Upper lobe of left lung (tissue), 6 donors: ENCODE measurements at regions not wholly inside any gene's neighbourhood (a gene's known extent, or its start where the extent isn't known, plus 50 kb on each side); places are given as distances from the start of the nearest gene placed in this dataset.

Experiments used
- ATAC-seq, 2 donors: fragments of 200-7000 bp; cut with Tn5 transposase; one replicate each; pipeline ENCODE4 v1.9.1; 2022; ENCODE audit warnings: mild to moderate bottlenecking in 2 of 2, moderate library complexity in 2 of 2; ENCODE audit not compliant: low FRiP score in 2 of 2
- DNase-seq, 2 donors: peaks; one replicate each; pipeline ENCODE4 v3.0.0-alpha.2; 2019 to 2020
- H3K27ac ChIP-seq, 4 donors: fragments of 200-600 bp; sonication (generic); one replicate each; pipeline ENCODE4 v1.5.1; 2016 to 2019
- H3K27me3 ChIP-seq, 4 donors: fragments of 200-600 bp; sonication (generic); one replicate each; pipeline ENCODE4 v1.5.1; 2017 to 2019
- H3K36me3 ChIP-seq, 4 donors: fragments of 200-600 bp; sonication (generic); one replicate each; pipeline ENCODE4 v1.5.1; 2016 to 2019
- H3K4me1 ChIP-seq, 4 donors: fragments of 200-600 bp; sonication (generic); one replicate each; pipeline ENCODE4 v1.5.1; 2018 to 2019
- H3K4me3 ChIP-seq, 4 donors: fragments of 200-600 bp; sonication (generic); one replicate each; pipeline ENCODE4 v1.5.1; 2017 to 2019; ENCODE audit warnings: mild to moderate bottlenecking in 2 of 4, moderate library complexity in 1 of 4
- H3K9me3 ChIP-seq, 4 donors: fragments of 200-600 bp; sonication (generic); one replicate each; pipeline ENCODE4 v1.5.1; 2018 to 2019
- EP300 ChIP-seq, 4 donors: sonication (generic); formaldehyde crosslinking; IDR thresholded peaks; one replicate each; pipeline ENCODE4 v1.5.1; 2017; ENCODE audit warnings: antibody characterized with exemption in 4 of 4, control low read depth in 2 of 4
- POLR2A ChIP-seq, 4 donors: fragments of 450-650 bp; IDR thresholded peaks; one replicate each; pipeline ENCODE4 v1.5.1; 2016 to 2017; ENCODE audit warnings: antibody characterized with exemption in 4 of 4, mild to moderate bottlenecking in 2 of 4
- POLR2AphosphoS5 ChIP-seq, 2 donors: sonication (generic); formaldehyde crosslinking; IDR thresholded peaks; one replicate each; pipeline ENCODE4 v1.5.1; 2017; ENCODE audit warnings: antibody characterized with exemption in 2 of 2
- whole genome bisulfite sequencing, 2 donors: methylation state at CpG; one replicate each; pipeline ENCODE4 v1.1.5; 2017 to 2018; 5-methylcytosine and 5-hydroxymethylcytosine counted together
- TF ChIP-seq, protein P1 (sequence below), 6 experiments: fragments of 450-650 bp in 4 of 6; fragments of 200-600 bp in 2 of 6; sonication (generic) in 2 of 6; IDR thresholded peaks; one replicate each; pipeline ENCODE4 v1.5.1; 2016 to 2019; ENCODE audit warnings: antibody characterized with exemption in 6 of 6
- donor health status: DM: no; HTN: no; CAD: no; lungs with moderate emphysema.
- donor health status: DM: no; HTN: yes; CAD: no; lungs with severe emphysema.

DNA sequence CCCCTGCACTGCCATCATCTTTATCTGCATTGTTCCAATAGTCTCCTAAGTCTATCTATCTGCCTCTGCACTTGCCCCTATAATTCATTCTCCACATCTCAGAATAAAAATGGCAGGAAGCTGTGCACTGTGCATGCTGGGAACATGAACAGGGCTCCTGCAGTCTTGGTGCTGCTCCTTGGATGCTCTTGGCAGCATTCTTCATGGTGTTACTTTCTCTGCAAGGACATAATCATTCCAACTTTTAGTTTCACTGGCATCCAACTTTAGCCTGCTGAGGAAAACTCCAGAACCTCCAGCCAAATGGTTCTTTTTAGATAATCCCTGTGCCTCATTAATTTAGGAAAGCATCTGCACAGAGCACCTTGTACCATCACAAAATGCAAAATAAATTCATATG lies 208.3 kb downstream of the STK31 start:
- no peak for TF ChIP-seq POLR2A (IDR thresholded peaks at IDR 0.05)
- no peak for TF ChIP-seq EP300 (IDR thresholded peaks at IDR 0.05)
- TF ChIP-seq, protein P1, sequence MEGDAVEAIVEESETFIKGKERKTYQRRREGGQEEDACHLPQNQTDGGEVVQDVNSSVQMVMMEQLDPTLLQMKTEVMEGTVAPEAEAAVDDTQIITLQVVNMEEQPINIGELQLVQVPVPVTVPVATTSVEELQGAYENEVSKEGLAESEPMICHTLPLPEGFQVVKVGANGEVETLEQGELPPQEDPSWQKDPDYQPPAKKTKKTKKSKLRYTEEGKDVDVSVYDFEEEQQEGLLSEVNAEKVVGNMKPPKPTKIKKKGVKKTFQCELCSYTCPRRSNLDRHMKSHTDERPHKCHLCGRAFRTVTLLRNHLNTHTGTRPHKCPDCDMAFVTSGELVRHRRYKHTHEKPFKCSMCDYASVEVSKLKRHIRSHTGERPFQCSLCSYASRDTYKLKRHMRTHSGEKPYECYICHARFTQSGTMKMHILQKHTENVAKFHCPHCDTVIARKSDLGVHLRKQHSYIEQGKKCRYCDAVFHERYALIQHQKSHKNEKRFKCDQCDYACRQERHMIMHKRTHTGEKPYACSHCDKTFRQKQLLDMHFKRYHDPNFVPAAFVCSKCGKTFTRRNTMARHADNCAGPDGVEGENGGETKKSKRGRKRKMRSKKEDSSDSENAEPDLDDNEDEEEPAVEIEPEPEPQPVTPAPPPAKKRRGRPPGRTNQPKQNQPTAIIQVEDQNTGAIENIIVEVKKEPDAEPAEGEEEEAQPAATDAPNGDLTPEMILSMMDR (IDR thresholded peaks at IDR 0.05): no peak
- no peak for TF ChIP-seq POLR2AphosphoS5 (IDR thresholded peaks at IDR 0.05)
- no peaks in the 10 kb centered on the region for H3K27me3 ChIP-seq
- no peaks in the 10 kb centered on the region for H3K9me3 ChIP-seq
- DNase-seq (no peak), ATAC-seq (no peak)
- H3K36me3 ChIP-seq: no peaks in the 10 kb centered on the region
- no peaks in the 10 kb centered on the region for H3K4me1 ChIP-seq
- H3K4me3 ChIP-seq: no peak overlapping the region
- no peak overlapping the region for H3K27ac ChIP-seq

DNA sequence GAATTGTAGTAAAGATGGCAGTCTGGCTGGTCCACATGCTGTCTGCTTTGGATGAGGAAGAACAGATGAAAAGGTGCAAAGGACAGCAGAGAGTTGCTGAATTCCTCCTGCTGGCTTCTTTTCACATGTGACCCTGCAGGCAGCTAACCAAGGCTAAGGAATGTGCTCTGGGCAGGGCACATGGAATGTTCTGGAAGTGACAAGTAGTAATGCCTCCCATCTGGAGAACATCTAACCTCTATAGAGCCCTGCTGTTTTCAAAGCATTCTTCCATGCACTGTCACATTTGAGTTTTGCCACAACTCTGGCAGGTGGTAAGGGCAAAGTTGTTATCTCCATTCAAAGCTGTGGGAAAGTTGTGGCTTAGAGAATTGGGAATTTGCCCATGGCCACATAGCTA lies 208.8 kb downstream of the STK31 start:
- DNase-seq: no peak
- Histone ChIP-seq H3K9me3 (no peaks in the 10 kb centered on the region), H3K27ac (no peak overlapping the region), H3K4me3 (no peak overlapping the region), H3K36me3 (no peaks in the 10 kb centered on the region), H3K4me1 (no peaks in the 10 kb centered on the region), H3K27me3 (no peaks in the 10 kb centered on the region)
- TF ChIP-seq EP300 (IDR thresholded peaks at IDR 0.05): no peak
- TF ChIP-seq POLR2A (IDR thresholded peaks at IDR 0.05): no peak
- TF ChIP-seq, protein P1 (IDR thresholded peaks at IDR 0.05): no peak
- no peak for TF ChIP-seq POLR2AphosphoS5 (IDR thresholded peaks at IDR 0.05)
- no peak for ATAC-seq

DNA sequence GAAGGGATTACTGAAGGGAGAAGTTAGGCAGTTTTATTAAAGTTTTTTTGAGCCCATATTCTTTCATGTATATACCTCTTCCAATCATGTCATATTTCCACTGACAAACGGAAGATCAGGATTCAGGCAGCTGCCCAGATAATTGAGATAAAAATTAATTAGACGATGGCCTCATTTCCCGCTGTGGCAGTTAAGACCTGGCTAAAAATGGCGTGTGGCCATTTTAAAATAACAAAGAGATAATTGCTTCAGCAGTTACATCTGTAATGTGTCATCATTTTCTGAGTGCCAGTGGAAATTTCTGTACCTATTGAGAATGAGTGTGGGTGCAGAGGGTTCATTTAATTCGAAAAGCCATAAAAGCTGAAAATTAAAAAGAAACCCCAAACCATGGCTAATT lies 215.1 kb downstream of the STK31 start:
- TF ChIP-seq, protein P1 (IDR thresholded peaks at IDR 0.05): no peak
- Histone ChIP-seq H3K27me3 (no peaks in the 10 kb centered on the region), H3K4me3 (no peak overlapping the region), H3K9me3 (no peaks in the 10 kb centered on the region), H3K4me1 (no peaks in the 10 kb centered on the region), H3K27ac (no peak overlapping the region), H3K36me3 (no peaks in the 10 kb centered on the region)
- DNase-seq: no peak
- WGBS, 2 donors: 82 to 84% methylated on average over 5 of the region's 5 CpGs
- ATAC-seq: no peak

DNA sequence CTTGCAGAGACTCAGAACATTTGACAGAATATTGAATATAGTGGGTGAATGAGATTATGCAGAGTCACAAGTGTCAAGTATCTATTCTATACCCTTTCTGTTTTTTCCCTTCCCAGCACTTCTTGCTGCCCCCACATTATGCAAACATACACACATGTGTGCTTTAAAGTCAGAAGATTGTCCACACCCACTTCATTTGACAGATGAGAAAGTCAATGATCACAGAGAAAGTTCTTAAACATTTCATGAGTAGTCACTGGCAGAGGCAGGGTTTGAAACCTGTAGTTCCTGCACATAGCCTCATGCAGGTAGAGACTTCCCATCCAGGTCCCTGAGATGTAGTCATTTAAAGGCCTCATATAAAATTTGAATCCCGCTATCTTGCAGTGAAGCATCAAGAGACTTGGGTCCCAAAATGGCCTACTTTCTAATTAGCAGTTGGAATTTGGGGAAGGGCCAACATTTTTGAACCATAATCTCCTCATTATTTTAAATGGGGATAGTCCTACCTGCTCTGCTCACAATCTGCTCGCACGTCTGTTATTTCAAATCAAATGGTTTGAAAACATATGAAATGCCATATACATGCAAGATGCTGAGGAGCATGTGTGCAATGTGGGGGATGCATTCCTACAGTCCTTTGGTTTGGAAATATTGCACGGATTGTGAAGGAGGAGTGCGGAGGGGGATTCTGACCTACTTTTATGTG lies 217.8 kb downstream of the STK31 start:
- Histone ChIP-seq H3K36me3 (no peaks in the 10 kb centered on the region), H3K4me1 (no peaks in the 10 kb centered on the region), H3K4me3 (no peak overlapping the region), H3K9me3 (no peaks in the 10 kb centered on the region), H3K27me3 (no peaks in the 10 kb centered on the region), H3K27ac (no peak overlapping the region)
- WGBS, 2 donors: 89 to 92% methylated on average over 5 of the region's 5 CpGs
- ATAC-seq (no peak), DNase-seq (no peak)
- TF ChIP-seq POLR2AphosphoS5 (IDR thresholded peaks at IDR 0.05) (no peak), POLR2A (IDR thresholded peaks at IDR 0.05) (no peak), EP300 (IDR thresholded peaks at IDR 0.05) (no peak)
- TF ChIP-seq, protein P1 (IDR thresholded peaks at IDR 0.05): no peak

- no peaks in the 10 kb centered on the region for H3K9me3 ChIP-seq
- H3K36me3 ChIP-seq: no peaks in the 10 kb centered on the region
- 65 to 70% methylated on average over 3 of the region's 3 CpGs for whole genome bisulfite sequencing, 2 donors
- H3K4me1 ChIP-seq: no peaks in the 10 kb centered on the region
- ATAC-seq: no peak
- H3K27me3 ChIP-seq: no peaks in the 10 kb centered on the region
- no peak overlapping the region for H3K27ac ChIP-seq
- no peak overlapping the region for H3K4me3 ChIP-seq
- no peak for DNase-seq
- TF ChIP-seq POLR2A (IDR thresholded peaks at IDR 0.05): no peak
- TF ChIP-seq, protein P1 (IDR thresholded peaks at IDR 0.05): no peak
- TF ChIP-seq POLR2AphosphoS5 (IDR thresholded peaks at IDR 0.05): no peak
- TF ChIP-seq EP300 (IDR thresholded peaks at IDR 0.05): no peak
These were observed 218.4 kb downstream of the STK31 start for GRCh38 chr7:23928418-23928775.
